A673 (cell line): ENCODE measurements at regions not wholly inside any gene's neighbourhood (a gene's known extent, or its start where the extent isn't known, plus 50 kb on each side); places are given as distances from the start of the nearest gene placed in this dataset.

Experiments
- CTCF ChIP-seq: fragments of 300-800, 200-600 bp; sonication (generic); conservative IDR thresholded peaks from 2 replicates; pipeline ENCODE4 v1.5.1; 2017; ENCODE audit warnings: low read depth, mild to moderate bottlenecking, antibody characterized with exemption, low read length, moderate library complexity, mixed read lengths
- EZH2 ChIP-seq: fragments of 200-600 bp; sonication (generic); IDR thresholded peaks from 2 replicates; pipeline ENCODE4 v1.6.1; 2017; ENCODE audit warnings: borderline replicate concordance, low read depth, mild to moderate bottlenecking, mixed read lengths, antibody characterized with exemption, low read length; ENCODE audit not compliant: poor library complexity, severe bottlenecking

GRCh38 chr1:187787736-187788135 is 959.0 kb downstream of the PLA2G4A start:
- no peak for TF ChIP-seq CTCF
- TF ChIP-seq EZH2, result no peak
